Lung (tissue), 11 donors: ENCODE measurements at regions not wholly inside any gene's neighbourhood (a gene's known extent, or its start where the extent isn't known, plus 50 kb on each side); places are given as distances from the start of the nearest gene placed in this dataset.

Source experiments
- ATAC-seq: fragments of 200-7000 bp; cut with Tn5 transposase; one replicate; pipeline ENCODE4 v1.9.1; 2020; ENCODE audit warnings: moderate number of reproducible peaks; ENCODE audit not compliant: insufficient read depth, low FRiP score
- DNase-seq, 3 donors: peaks; one replicate each; pipeline ENCODE4 v3.0.0-alpha.2; 2013 to 2017
- H3K27ac ChIP-seq, 2 donors: one replicate each; pipeline ENCODE4 v1.5.1; 2013; ENCODE audit warnings: mild to moderate bottlenecking in 2 of 2, moderate library complexity in 2 of 2, control low read depth in 1 of 2, inconsistent platforms in 1 of 2, low read depth in 1 of 2, low read length in 1 of 2
- H3K27me3 ChIP-seq, 3 donors: one replicate each; pipeline ENCODE4 v1.5.1; 2013; ENCODE audit warnings: low read length in 2 of 3; ENCODE audit not compliant: control insufficient read depth in 3 of 3, insufficient read depth in 3 of 3
- H3K36me3 ChIP-seq, 4 donors: one replicate each; pipeline ENCODE4 v1.5.1; 2013; ENCODE audit warnings: low read length in 4 of 4, mild to moderate bottlenecking in 1 of 4, moderate library complexity in 1 of 4; ENCODE audit not compliant: control insufficient read depth in 4 of 4, insufficient read depth in 4 of 4
- H3K4me1 ChIP-seq, 5 donors: one replicate each; pipeline ENCODE4 v1.5.1; 2013; ENCODE audit warnings: low read length in 5 of 5, mild to moderate bottlenecking in 2 of 5, moderate library complexity in 1 of 5; ENCODE audit not compliant: control insufficient read depth in 5 of 5, insufficient read depth in 5 of 5
- H3K4me3 ChIP-seq: one replicate; pipeline ENCODE4 v1.5.1; 2013; ENCODE audit warnings: mild to moderate bottlenecking, control low read depth, moderate library complexity
- H3K9ac ChIP-seq, 2 donors: one replicate each; pipeline ENCODE4 v1.5.1; 2013; ENCODE audit warnings: low read length in 2 of 2, control low read depth in 1 of 2; ENCODE audit not compliant: insufficient read depth in 1 of 2
- H3K9me3 ChIP-seq, 4 donors: one replicate each; pipeline ENCODE4 v1.5.1; 2013; ENCODE audit warnings: low read length in 3 of 4, mild to moderate bottlenecking in 1 of 4, moderate library complexity in 1 of 4; ENCODE audit not compliant: control insufficient read depth in 4 of 4, insufficient read depth in 3 of 4
- CTCF ChIP-seq: IDR thresholded peaks from 2 replicates; pipeline ENCODE4 v1.5.1; 2012; ENCODE audit warnings: mild to moderate bottlenecking; ENCODE audit errors: control extremely low read depth, extremely low read depth
- WGBS, 2 donors: extraction: QIAGEN DNeasy Blood & Tissue Kit; methylation state at CpG; one replicate each; pipeline ENCODE4 v1.1.7; 2013; 5-methylcytosine and 5-hydroxymethylcytosine counted together
- donor health status: control.
- donor health status: control.
- donor health status: Bipolar disorder and iron deficiency.
- donor health status: healthy.
- donor health status: DM: yes; HTN: yes; CAD: no.

GRCh38 chr2:183511154-183511553 lies 386.9 kb downstream of the NUP35 start:
- WGBS, 2 donors = 62 to 89% methylated on average over 3 of the region's 3 CpGs
- peaks cover 0 to 10% (median 2%) of the 10 kb centered on the region in 4 donors for H3K9me3 ChIP-seq
- H3K4me1 ChIP-seq = no peaks in the 10 kb centered on the region
- H3K4me3 ChIP-seq = no peak overlapping the region
- H3K27me3 ChIP-seq = no peaks in the 10 kb centered on the region
- H3K9ac ChIP-seq = no peak overlapping the region
- no peak for TF ChIP-seq CTCF
- no peak overlapping the region for H3K27ac ChIP-seq
- DNase-seq (no peak), ATAC-seq (no peak)
- no peaks in the 10 kb centered on the region for H3K36me3 ChIP-seq

GRCh38 chr2:183519371-183520056 lies 395.3 kb downstream of the NUP35 start:
- ATAC-seq (no peak), DNase-seq (peak in 1 of 3 donors; percentile 4)
- no peaks in the 10 kb centered on the region for H3K36me3 ChIP-seq
- no peak for TF ChIP-seq CTCF
- peaks cover 0 to 5% (median 0%) of the 10 kb centered on the region in 5 donors for H3K4me1 ChIP-seq
- H3K9ac ChIP-seq = no peak overlapping the region
- H3K27me3 ChIP-seq = no peaks in the 10 kb centered on the region
- H3K4me3 ChIP-seq = no peak overlapping the region
- no peaks in the 10 kb centered on the region for H3K9me3 ChIP-seq
- H3K27ac ChIP-seq = no peak overlapping the region
- WGBS, 2 donors = 95 to 97% methylated on average over 1 of the region's 1 CpG

GRCh38 chr2:183521911-183522310 lies 397.7 kb downstream of the NUP35 start:
- Histone ChIP-seq H3K9ac (no peak overlapping the region), H3K4me1 (peaks cover 0 to 5% (median 0%) of the 10 kb centered on the region in 5 donors), H3K9me3 (no peaks in the 10 kb centered on the region), H3K27ac (no peak overlapping the region), H3K27me3 (no peaks in the 10 kb centered on the region), H3K4me3 (no peak overlapping the region), H3K36me3 (no peaks in the 10 kb centered on the region)
- DNase-seq (peak in 2 of 3 donors; percentile 43 to 56), ATAC-seq (no peak)
- WGBS, 2 donors = 61 to 64% methylated on average over 1 of the region's 1 CpG
- TF ChIP-seq CTCF = no peak
